ENCODE measurements at regions not wholly inside any gene's neighbourhood (a gene's known extent, or its start where the extent isn't known, plus 50 kb on each side); places are given as distances from the start of the nearest gene placed in this dataset.

GRCh38 chr9:108642871-108643270, 212.9 kb downstream of the ACTL7B start:
- peak; percentile 16 to 35 for DNase-seq

GRCh38 chr9:108640230-108640629, 215.6 kb downstream of the ACTL7B start:
- no peak for DNase-seq

GRCh38 chr9:108639696-108640095, 216.1 kb downstream of the ACTL7B start:
- peak in 1 of 2 experiments; percentile 14 for DNase-seq

GRCh38 chr9:108639091-108639490, 216.7 kb downstream of the ACTL7B start:
- DNase-seq = no peak

GRCh38 chr9:108637340-108637739, 218.4 kb downstream of the ACTL7B start:
- DNase-seq = no peak

GRCh38 chr9:108636013-108636412, 219.8 kb downstream of the ACTL7B start:
- DNase-seq = peak; percentile 9 to 19

GRCh38 chr9:108634672-108635462, 220.9 kb downstream of the ACTL7B start:
- DNase-seq = no peak

- no peak for DNase-seq
Observed at GRCh38 chr9:108634204-108634603, 221.6 kb downstream of the ACTL7B start.

GRCh38 chr9:108631496-108632285, 224.1 kb downstream of the ACTL7B start:
- no peak for DNase-seq

- no peak for DNase-seq
Observed at GRCh38 chr9:108628316-108628715, 227.5 kb downstream of the ACTL7B start.

GRCh38 chr9:108626743-108627142, 229.0 kb downstream of the ACTL7B start:
- no peak for DNase-seq

GRCh38 chr9:108621991-108622855, 233.6 kb downstream of the ACTL7B start:
- DNase-seq = peak in 1 of 2 experiments; percentile 18

- no peak for DNase-seq
Observed at GRCh38 chr9:108620767-108621166, 235.0 kb downstream of the ACTL7B start.

- no peak for DNase-seq
Observed at GRCh38 chr9:108618906-108619550, 236.8 kb downstream of the ACTL7B start.

GRCh38 chr9:108617676-108618075, 238.1 kb downstream of the ACTL7B start:
- DNase-seq = no peak

- DNase-seq = peak in 1 of 2 experiments; percentile 19
Observed at GRCh38 chr9:108615152-108615551, 240.6 kb downstream of the ACTL7B start.

- DNase-seq = no peak
Observed at GRCh38 chr9:108612513-108612912, 243.3 kb downstream of the ACTL7B start.

- no peak for DNase-seq
Observed at GRCh38 chr9:108609897-108610253, 245.9 kb downstream of the ACTL7B start.

- no peak for DNase-seq
Observed at GRCh38 chr9:108609227-108609896, 246.4 kb downstream of the ACTL7B start.

- no peak for DNase-seq
Observed at GRCh38 chr9:108607607-108608006, 248.2 kb downstream of the ACTL7B start.

GRCh38 chr9:108606401-108606800, 249.4 kb downstream of the ACTL7B start:
- DNase-seq = no peak

GRCh38 chr9:108603141-108603540, 252.6 kb downstream of the ACTL7B start:
- DNase-seq = no peak

Data from Kasumi-1 (cell line).